DOHH2 (cell line): ENCODE measurements at regions not wholly inside any gene's neighbourhood (a gene's known extent, or its start where the extent isn't known, plus 50 kb on each side); places are given as distances from the start of the nearest gene placed in this dataset.

ENCODE experiments used
- CTCF ChIP-seq: fragments of 200-600 bp; sonication (generic); IDR thresholded peaks from one replicate; pipeline ENCODE4 v1.5.1; 2014; ENCODE audit warnings: antibody characterized with exemption, mild to moderate bottlenecking, low read depth, low read length; ENCODE audit not compliant: poor library complexity, severe bottlenecking
- EZH2phosphoT487 ChIP-seq: fragments of 200-600 bp; sonication (generic); IDR thresholded peaks from 2 replicates; pipeline ENCODE4 v1.6.1; 2017; ENCODE audit warnings: borderline replicate concordance, mild to moderate bottlenecking, antibody characterized with exemption, low read length, moderate library complexity, mixed read lengths

GRCh38 chr4:24063731-24064130 lies 173.9 kb upstream of the PPARGC1A start:
- TF ChIP-seq CTCF (no peak), EZH2phosphoT487 (no peak)
